Stimulated activated CD8-positive, alpha-beta memory T cell treated with anti-CD3 and anti-CD28 coated beads, Interleukin-4, amount 100 ng/mL, for 24 hours (primary cell): ENCODE measurements at regions not wholly inside any gene's neighbourhood (a gene's known extent, or its start where the extent isn't known, plus 50 kb on each side); places are given as distances from the start of the nearest gene placed in this dataset.
"Not testable (repeated sequence)": the region's sequence is repeated elsewhere in the genome, so short reads cannot be mapped to it uniquely, and the experiment has no call there.

Source experiments
- DNase-seq: peaks from one replicate; pipeline ENCODE4 v3.0.0-alpha.2; 2020; ENCODE audit warnings: low read depth

- DNase-seq: no peak
Observed at GRCh38 chr6:150683320-150683719, 83.6 kb downstream of the PLEKHG1 start.

- DNase-seq: no peak
Observed at GRCh38 chr6:150684161-150684560, 84.5 kb downstream of the PLEKHG1 start.

- DNase-seq: no peak
Observed at GRCh38 chr6:150684714-150685459, 85.2 kb downstream of the PLEKHG1 start.

- peak; percentile 26 for DNase-seq
Observed at GRCh38 chr6:150685860-150686259, 86.2 kb downstream of the PLEKHG1 start.

GRCh38 chr6:150686566-150686965 lies 86.9 kb downstream of the PLEKHG1 start:
- no peak for DNase-seq

- DNase-seq: no peak
Observed at GRCh38 chr6:150687508-150687907, 87.8 kb downstream of the PLEKHG1 start.

GRCh38 chr6:150689900-150690590 lies 90.4 kb downstream of the PLEKHG1 start:
- DNase-seq: no peak

- DNase-seq: no peak
Observed at GRCh38 chr6:150690681-150691080, 91.0 kb downstream of the PLEKHG1 start.

- no peak for DNase-seq
Observed at GRCh38 chr6:150691463-150691862, 91.8 kb downstream of the PLEKHG1 start.

- DNase-seq: no peak
Observed at GRCh38 chr6:150692604-150693003, 92.9 kb downstream of the PLEKHG1 start.

GRCh38 chr6:150694889-150695288 lies 95.2 kb downstream of the PLEKHG1 start:
- DNase-seq: no peak

- no peak for DNase-seq
Observed at GRCh38 chr6:150695652-150696051, 96.0 kb downstream of the PLEKHG1 start.

GRCh38 chr6:150696190-150696589 lies 96.5 kb downstream of the PLEKHG1 start:
- no peak for DNase-seq

- DNase-seq: not testable (repeated sequence)
Observed at GRCh38 chr6:150696918-150697317, 97.2 kb downstream of the PLEKHG1 start.

- DNase-seq: no peak
Observed at GRCh38 chr6:150697515-150697914, 97.8 kb downstream of the PLEKHG1 start.

GRCh38 chr6:150698391-150698790 lies 98.7 kb downstream of the PLEKHG1 start:
- DNase-seq: no peak

GRCh38 chr6:150702675-150703074 lies 103.0 kb downstream of the PLEKHG1 start:
- DNase-seq: no peak

GRCh38 chr6:150704447-150705192 lies 104.9 kb downstream of the PLEKHG1 start:
- no peak for DNase-seq

- DNase-seq: no peak
Observed at GRCh38 chr6:150705392-150705791, 105.7 kb downstream of the PLEKHG1 start.

GRCh38 chr6:150710236-150710635 lies 110.6 kb downstream of the PLEKHG1 start:
- no peak for DNase-seq

GRCh38 chr6:150711061-150711460 lies 111.4 kb downstream of the PLEKHG1 start:
- no peak for DNase-seq

GRCh38 chr6:150711584-150712504 lies 112.2 kb downstream of the PLEKHG1 start:
- DNase-seq: no peak
